GM23338 (cell line): ENCODE measurements at regions not wholly inside any gene's neighbourhood (a gene's known extent, or its start where the extent isn't known, plus 50 kb on each side); places are given as distances from the start of the nearest gene placed in this dataset.

Experiments used
- ATAC-seq: fragments of 200-7000 bp; cut with Tn5 transposase; 3 replicates; pipeline ENCODE4 v1.9.1; 2020
- DNase-seq: peaks from one replicate; pipeline ENCODE4 v3.0.0-alpha.2; 2015; ENCODE audit warnings: low spot score
- H2AFZ ChIP-seq: fragments of 200-600 bp; sonication (generic); 2 replicates; pipeline ENCODE4 v1.8.0; 2016; ENCODE audit warnings: antibody characterized with exemption, mild to moderate bottlenecking, moderate library complexity
- H3F3A ChIP-seq: fragments of 200-600 bp; sonication (generic); replicated peaks from 2 replicates; pipeline ENCODE4 v1.8.0; 2017; ENCODE audit warnings: antibody characterized with exemption, mixed run types, low read depth
- H3K27ac ChIP-seq: fragments of 200-600 bp; sonication (generic); 2 replicates; pipeline ENCODE4 v1.6.1; 2016; ENCODE audit warnings: low read depth
- H3K27me3 ChIP-seq: fragments of 200-600 bp; sonication (generic); 2 replicates; pipeline ENCODE4 v1.8.0; 2016; ENCODE audit warnings: mild to moderate bottlenecking, mixed run types, moderate library complexity; ENCODE audit not compliant: insufficient read depth
- H3K36me3 ChIP-seq: fragments of 200-600 bp; sonication (generic); 2 replicates; pipeline ENCODE4 v1.8.0; 2016; ENCODE audit warnings: mild to moderate bottlenecking; ENCODE audit not compliant: insufficient read depth
- H3K4me1 ChIP-seq: fragments of 200-600 bp; sonication (generic); 2 replicates; pipeline ENCODE4 v1.8.0; 2016; ENCODE audit warnings: mild to moderate bottlenecking, moderate library complexity; ENCODE audit not compliant: insufficient read depth
- H3K4me2 ChIP-seq: fragments of 200-600 bp; sonication (generic); 2 replicates; pipeline ENCODE4 v1.7.1; 2017; ENCODE audit warnings: mixed run types
- H3K4me3 ChIP-seq: fragments of 200-600 bp; sonication (generic); 2 replicates; pipeline ENCODE4 v1.6.1; 2016; ENCODE audit warnings: mixed run types
- H3K79me2 ChIP-seq: fragments of 200-600 bp; sonication (generic); replicated peaks from 2 replicates; pipeline ENCODE4 v1.8.0; 2017; ENCODE audit warnings: mild to moderate bottlenecking; ENCODE audit not compliant: insufficient read depth
- H3K9me2 ChIP-seq: fragments of 200-600 bp; sonication (generic); 2 replicates; pipeline ENCODE4 v1.8.0; 2017; ENCODE audit not compliant: insufficient read depth
- H4K20me1 ChIP-seq: fragments of 200-600 bp; sonication (generic); replicated peaks from 2 replicates; pipeline ENCODE4 v1.8.0; 2017; ENCODE audit warnings: mild to moderate bottlenecking; ENCODE audit not compliant: insufficient read depth
- H3K27ac Mint-ChIP-seq: 2 replicates; pipeline ENCODE4 v1.8.0; 2020; ENCODE audit warnings: inconsistent platforms, mild to moderate bottlenecking, moderate library complexity, mixed read lengths
- H3K27me3 Mint-ChIP-seq: 3 replicates; pipeline ENCODE4 v1.8.0; 2022; ENCODE audit warnings: low read depth, mild to moderate bottlenecking, moderate library complexity, mixed read lengths, inconsistent platforms; ENCODE audit not compliant: insufficient read depth, poor library complexity
- H3K36me3 Mint-ChIP-seq: 3 replicates; pipeline ENCODE4 v1.8.0; 2021; ENCODE audit warnings: low read depth, mild to moderate bottlenecking, inconsistent platforms, moderate library complexity, mixed read lengths
- H3K4me1 Mint-ChIP-seq: 3 replicates; pipeline ENCODE4 v1.8.0; 2020; ENCODE audit warnings: mild to moderate bottlenecking, inconsistent platforms, mixed read lengths
- H3K4me3 Mint-ChIP-seq: 3 replicates; pipeline ENCODE4 v1.8.0; 2021; ENCODE audit warnings: moderate library complexity, mild to moderate bottlenecking, inconsistent platforms, mixed read lengths
- H3K9me3 Mint-ChIP-seq: 3 replicates; pipeline ENCODE4 v1.8.0; 2020; ENCODE audit warnings: moderate library complexity, mild to moderate bottlenecking, inconsistent platforms, mixed read lengths
- CREB1 ChIP-seq: fragments of 250-450 bp; sonication (Bioruptor Pico); IDR thresholded peaks from 2 replicates; pipeline ENCODE4 v1.5.0; 2020; ENCODE audit warnings: low read depth, mild to moderate bottlenecking, moderate library complexity
- EZH2 ChIP-seq: fragments of 200-600 bp; sonication (generic); IDR thresholded peaks from one replicate; pipeline ENCODE4 v1.8.0; 2017; ENCODE audit warnings: antibody characterized with exemption, mild to moderate bottlenecking, low read depth; ENCODE audit not compliant: unreplicated experiment
- JUNB ChIP-seq: IDR thresholded peaks from one replicate; pipeline ENCODE4 v1.6.1; 2016; ENCODE audit warnings: antibody characterized with exemption; ENCODE audit not compliant: unreplicated experiment
- STAT1 ChIP-seq: IDR thresholded peaks from one replicate; pipeline ENCODE4 v1.6.1; 2016; ENCODE audit warnings: antibody characterized with exemption; ENCODE audit not compliant: unreplicated experiment
- ZNF331 ChIP-seq: fragments of 250-450 bp; sonication (Bioruptor Pico); IDR thresholded peaks from 2 replicates; pipeline ENCODE4 v1.5.0; 2020; ENCODE audit warnings: low read depth, mild to moderate bottlenecking, moderate library complexity
- TF ChIP-seq, protein P1 (sequence below), 2 experiments: fragments of 200-600 bp in 1 of 2; sonication (generic) in 1 of 2; conservative IDR thresholded peaks; 2 replicates each; pipeline versions ENCODE4 v1.5.1 to v1.6.1; 2016 to 2017; ENCODE audit warnings: antibody characterized with exemption in 2 of 2, low read depth in 2 of 2, mild to moderate bottlenecking in 2 of 2, moderate library complexity in 1 of 2
- TF ChIP-seq, protein P2 (sequence below): IDR thresholded peaks from 2 replicates; pipeline ENCODE4 v1.6.1; 2016; ENCODE audit warnings: antibody characterized with exemption
- TF ChIP-seq, protein P3 (sequence below): IDR thresholded peaks from one replicate; pipeline ENCODE4 v1.6.1; 2018; ENCODE audit warnings: antibody characterized with exemption; ENCODE audit not compliant: unreplicated experiment
- TF ChIP-seq, protein P4 (sequence below): fragments of 250-450 bp; sonication (Bioruptor Pico); IDR thresholded peaks from 2 replicates; pipeline ENCODE4 v1.5.0; 2020; ENCODE audit warnings: mild to moderate bottlenecking, moderate library complexity

DNA sequence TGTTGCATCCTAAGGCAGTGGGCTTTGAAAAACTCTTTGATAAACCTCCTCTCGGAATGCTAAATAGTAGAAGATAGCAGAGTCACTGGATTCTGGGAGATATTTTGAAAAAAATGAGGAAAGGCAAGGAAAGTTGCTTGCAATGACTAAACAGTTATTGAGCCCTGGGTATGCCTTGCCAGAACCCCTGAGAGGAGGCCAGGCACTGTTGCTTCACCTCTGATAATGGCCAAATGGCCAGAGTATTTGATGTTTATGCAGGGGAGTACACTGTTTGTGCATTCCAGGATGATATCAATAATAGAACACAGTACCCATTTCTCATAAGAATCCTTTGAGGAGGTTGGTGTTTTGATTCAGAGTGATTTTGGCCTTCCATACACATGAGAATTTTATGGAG, 935.1 kb upstream of the WWC1 start (continued):
- TF ChIP-seq, protein P1, sequence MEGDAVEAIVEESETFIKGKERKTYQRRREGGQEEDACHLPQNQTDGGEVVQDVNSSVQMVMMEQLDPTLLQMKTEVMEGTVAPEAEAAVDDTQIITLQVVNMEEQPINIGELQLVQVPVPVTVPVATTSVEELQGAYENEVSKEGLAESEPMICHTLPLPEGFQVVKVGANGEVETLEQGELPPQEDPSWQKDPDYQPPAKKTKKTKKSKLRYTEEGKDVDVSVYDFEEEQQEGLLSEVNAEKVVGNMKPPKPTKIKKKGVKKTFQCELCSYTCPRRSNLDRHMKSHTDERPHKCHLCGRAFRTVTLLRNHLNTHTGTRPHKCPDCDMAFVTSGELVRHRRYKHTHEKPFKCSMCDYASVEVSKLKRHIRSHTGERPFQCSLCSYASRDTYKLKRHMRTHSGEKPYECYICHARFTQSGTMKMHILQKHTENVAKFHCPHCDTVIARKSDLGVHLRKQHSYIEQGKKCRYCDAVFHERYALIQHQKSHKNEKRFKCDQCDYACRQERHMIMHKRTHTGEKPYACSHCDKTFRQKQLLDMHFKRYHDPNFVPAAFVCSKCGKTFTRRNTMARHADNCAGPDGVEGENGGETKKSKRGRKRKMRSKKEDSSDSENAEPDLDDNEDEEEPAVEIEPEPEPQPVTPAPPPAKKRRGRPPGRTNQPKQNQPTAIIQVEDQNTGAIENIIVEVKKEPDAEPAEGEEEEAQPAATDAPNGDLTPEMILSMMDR (conservative IDR thresholded peaks at IDR 0.05; ENCODE audit: low read depth in 2 of 2): no peak
- TF ChIP-seq CREB1 (CRISPR knock-in tag): no peak
- TF ChIP-seq, protein P2, sequence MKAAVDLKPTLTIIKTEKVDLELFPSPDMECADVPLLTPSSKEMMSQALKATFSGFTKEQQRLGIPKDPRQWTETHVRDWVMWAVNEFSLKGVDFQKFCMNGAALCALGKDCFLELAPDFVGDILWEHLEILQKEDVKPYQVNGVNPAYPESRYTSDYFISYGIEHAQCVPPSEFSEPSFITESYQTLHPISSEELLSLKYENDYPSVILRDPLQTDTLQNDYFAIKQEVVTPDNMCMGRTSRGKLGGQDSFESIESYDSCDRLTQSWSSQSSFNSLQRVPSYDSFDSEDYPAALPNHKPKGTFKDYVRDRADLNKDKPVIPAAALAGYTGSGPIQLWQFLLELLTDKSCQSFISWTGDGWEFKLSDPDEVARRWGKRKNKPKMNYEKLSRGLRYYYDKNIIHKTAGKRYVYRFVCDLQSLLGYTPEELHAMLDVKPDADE: no peak
- no peak for TF ChIP-seq ZNF331
- TF ChIP-seq EZH2: no peak
- TF ChIP-seq, protein P3, sequence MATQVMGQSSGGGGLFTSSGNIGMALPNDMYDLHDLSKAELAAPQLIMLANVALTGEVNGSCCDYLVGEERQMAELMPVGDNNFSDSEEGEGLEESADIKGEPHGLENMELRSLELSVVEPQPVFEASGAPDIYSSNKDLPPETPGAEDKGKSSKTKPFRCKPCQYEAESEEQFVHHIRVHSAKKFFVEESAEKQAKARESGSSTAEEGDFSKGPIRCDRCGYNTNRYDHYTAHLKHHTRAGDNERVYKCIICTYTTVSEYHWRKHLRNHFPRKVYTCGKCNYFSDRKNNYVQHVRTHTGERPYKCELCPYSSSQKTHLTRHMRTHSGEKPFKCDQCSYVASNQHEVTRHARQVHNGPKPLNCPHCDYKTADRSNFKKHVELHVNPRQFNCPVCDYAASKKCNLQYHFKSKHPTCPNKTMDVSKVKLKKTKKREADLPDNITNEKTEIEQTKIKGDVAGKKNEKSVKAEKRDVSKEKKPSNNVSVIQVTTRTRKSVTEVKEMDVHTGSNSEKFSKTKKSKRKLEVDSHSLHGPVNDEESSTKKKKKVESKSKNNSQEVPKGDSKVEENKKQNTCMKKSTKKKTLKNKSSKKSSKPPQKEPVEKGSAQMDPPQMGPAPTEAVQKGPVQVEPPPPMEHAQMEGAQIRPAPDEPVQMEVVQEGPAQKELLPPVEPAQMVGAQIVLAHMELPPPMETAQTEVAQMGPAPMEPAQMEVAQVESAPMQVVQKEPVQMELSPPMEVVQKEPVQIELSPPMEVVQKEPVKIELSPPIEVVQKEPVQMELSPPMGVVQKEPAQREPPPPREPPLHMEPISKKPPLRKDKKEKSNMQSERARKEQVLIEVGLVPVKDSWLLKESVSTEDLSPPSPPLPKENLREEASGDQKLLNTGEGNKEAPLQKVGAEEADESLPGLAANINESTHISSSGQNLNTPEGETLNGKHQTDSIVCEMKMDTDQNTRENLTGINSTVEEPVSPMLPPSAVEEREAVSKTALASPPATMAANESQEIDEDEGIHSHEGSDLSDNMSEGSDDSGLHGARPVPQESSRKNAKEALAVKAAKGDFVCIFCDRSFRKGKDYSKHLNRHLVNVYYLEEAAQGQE: no peak
- no peak for TF ChIP-seq JUNB

DNA sequence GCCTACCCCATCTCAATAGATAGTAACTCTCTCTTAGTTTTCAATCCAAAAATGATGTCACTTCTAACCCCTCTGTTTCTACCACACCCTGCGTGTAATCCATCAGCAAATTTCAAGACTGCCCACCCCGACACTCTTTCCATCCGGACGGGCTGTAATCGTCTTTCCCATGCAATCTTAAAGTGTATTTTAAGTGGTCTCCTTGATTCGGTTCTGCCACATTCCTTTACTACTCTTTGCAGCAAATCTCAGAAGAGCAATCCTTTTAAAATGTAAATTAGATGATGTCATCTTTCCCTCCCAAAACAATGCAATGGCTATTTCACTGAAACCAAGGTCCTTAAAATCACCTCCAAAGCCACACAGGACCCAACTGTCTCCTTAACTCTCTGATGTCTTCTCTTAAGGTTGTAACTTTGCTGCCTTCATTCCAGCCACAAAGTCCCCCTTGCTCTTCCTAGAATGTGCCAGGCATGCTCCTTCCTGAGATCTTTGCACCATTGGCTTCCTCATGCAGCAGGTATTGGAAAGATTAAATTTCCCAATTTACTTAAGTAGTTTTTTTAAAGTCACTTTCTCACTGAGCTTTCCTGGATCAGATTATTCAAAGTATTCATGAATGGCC, 932.5 kb upstream of the WWC1 start:
- TF ChIP-seq CREB1 (CRISPR knock-in tag) (peak; percentile 60), STAT1 (no peak), JUNB (no peak)
- TF ChIP-seq, protein P4, sequence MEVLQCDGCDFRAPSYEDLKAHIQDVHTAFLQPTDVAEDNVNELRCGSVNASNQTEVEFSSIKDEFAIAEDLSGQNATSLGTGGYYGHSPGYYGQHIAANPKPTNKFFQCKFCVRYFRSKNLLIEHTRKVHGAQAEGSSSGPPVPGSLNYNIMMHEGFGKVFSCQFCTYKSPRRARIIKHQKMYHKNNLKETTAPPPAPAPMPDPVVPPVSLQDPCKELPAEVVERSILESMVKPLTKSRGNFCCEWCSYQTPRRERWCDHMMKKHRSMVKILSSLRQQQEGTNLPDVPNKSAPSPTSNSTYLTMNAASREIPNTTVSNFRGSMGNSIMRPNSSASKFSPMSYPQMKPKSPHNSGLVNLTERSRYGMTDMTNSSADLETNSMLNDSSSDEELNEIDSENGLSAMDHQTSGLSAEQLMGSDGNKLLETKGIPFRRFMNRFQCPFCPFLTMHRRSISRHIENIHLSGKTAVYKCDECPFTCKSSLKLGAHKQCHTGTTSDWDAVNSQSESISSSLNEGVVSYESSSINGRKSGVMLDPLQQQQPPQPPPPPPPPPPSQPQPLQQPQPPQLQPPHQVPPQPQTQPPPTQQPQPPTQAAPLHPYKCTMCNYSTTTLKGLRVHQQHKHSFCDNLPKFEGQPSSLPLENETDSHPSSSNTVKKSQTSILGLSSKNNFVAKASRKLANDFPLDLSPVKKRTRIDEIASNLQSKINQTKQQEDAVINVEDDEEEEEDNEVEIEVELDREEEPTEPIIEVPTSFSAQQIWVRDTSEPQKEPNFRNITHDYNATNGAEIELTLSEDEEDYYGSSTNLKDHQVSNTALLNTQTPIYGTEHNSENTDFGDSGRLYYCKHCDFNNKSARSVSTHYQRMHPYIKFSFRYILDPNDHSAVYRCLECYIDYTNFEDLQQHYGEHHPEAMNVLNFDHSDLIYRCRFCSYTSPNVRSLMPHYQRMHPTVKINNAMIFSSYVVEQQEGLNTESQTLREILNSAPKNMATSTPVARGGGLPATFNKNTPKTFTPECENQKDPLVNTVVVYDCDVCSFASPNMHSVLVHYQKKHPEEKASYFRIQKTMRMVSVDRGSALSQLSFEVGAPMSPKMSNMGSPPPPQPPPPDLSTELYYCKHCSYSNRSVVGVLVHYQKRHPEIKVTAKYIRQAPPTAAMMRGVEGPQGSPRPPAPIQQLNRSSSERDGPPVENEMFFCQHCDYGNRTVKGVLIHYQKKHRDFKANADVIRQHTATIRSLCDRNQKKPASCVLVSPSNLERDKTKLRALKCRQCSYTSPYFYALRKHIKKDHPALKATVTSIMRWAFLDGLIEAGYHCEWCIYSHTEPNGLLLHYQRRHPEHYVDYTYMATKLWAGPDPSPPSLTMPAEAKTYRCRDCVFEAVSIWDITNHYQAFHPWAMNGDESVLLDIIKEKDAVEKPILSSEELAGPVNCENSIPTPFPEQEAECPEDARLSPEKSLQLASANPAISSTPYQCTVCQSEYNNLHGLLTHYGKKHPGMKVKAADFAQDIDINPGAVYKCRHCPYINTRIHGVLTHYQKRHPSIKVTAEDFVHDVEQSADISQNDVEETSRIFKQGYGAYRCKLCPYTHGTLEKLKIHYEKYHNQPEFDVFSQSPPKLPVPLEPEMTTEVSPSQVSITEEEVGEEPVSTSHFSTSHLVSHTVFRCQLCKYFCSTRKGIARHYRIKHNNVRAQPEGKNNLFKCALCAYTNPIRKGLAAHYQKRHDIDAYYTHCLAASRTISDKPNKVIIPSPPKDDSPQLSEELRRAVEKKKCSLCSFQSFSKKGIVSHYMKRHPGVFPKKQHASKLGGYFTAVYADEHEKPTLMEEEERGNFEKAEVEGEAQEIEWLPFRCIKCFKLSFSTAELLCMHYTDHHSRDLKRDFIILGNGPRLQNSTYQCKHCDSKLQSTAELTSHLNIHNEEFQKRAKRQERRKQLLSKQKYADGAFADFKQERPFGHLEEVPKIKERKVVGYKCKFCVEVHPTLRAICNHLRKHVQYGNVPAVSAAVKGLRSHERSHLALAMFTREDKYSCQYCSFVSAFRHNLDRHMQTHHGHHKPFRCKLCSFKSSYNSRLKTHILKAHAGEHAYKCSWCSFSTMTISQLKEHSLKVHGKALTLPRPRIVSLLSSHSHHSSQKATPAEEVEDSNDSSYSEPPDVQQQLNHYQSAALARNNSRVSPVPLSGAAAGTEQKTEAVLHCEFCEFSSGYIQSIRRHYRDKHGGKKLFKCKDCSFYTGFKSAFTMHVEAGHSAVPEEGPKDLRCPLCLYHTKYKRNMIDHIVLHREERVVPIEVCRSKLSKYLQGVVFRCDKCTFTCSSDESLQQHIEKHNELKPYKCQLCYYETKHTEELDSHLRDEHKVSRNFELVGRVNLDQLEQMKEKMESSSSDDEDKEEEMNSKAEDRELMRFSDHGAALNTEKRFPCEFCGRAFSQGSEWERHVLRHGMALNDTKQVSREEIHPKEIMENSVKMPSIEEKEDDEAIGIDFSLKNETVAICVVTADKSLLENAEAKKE (CRISPR knock-in tag): 0 out of 2 replicates have a peak, but pooled peaks have one; percentile 50
- peaks cover 6% of the 10 kb centered on the region for H3K9me3 Mint-ChIP-seq
- H2AFZ ChIP-seq: no peak overlapping the region
- no peaks in the 10 kb centered on the region for H3K36me3 ChIP-seq
- no peak overlapping the region for H3K27ac Mint-ChIP-seq
- peak overlapping the region; percentile 45 for H3K27ac ChIP-seq
- H4K20me1 ChIP-seq: no peaks in the 10 kb centered on the region
- H3K79me2 ChIP-seq: no peaks in the 10 kb centered on the region
- no peaks in the 10 kb centered on the region for H3K27me3 Mint-ChIP-seq
- H3K27me3 ChIP-seq: no peaks in the 10 kb centered on the region
- 0 out of 2 replicates have a peak overlapping the region, but pooled peaks have one; percentile 1 for H3K4me3 ChIP-seq
- peak; percentile 89 for DNase-seq
- no peaks in the 10 kb centered on the region for H3K9me2 ChIP-seq
- H3F3A ChIP-seq: no peaks in the 10 kb centered on the region
- no peak overlapping the region for H3K4me2 ChIP-seq
- peaks cover 28% of the 10 kb centered on the region for H3K4me1 ChIP-seq
- peaks cover 12% of the 10 kb centered on the region for H3K4me1 Mint-ChIP-seq
- ATAC-seq: peak; percentile 88
- no peak overlapping the region for H3K4me3 Mint-ChIP-seq
- peaks cover 8% of the 10 kb centered on the region; the same call in 2 of the 3 replicates for H3K36me3 Mint-ChIP-seq
